ENCODE measurements at regions not wholly inside any gene's neighbourhood (a gene's known extent, or its start where the extent isn't known, plus 50 kb on each side); places are given as distances from the start of the nearest gene placed in this dataset.

GRCh38 chr12:85657836-85658630, 178.2 kb downstream of the RASSF9 start:
- H3K4me1 Mint-ChIP-seq, result no peaks in the 10 kb centered on the region
- no peaks in the 10 kb centered on the region for H3K27me3 ChIP-seq (ENCODE audit: control insufficient read depth, insufficient read depth, low read length)
- intact Hi-C loops (cut with micrococcal nuclease), result no loop called here
- no peak overlapping the region for H3K4me3 Mint-ChIP-seq
- peaks cover 0 to 4% of the 10 kb centered on the region in 2 donors for H3K9me3 Mint-ChIP-seq
- no peak overlapping the region for H3K4me3 ChIP-seq (ENCODE audit: low read length)
- H3K27me3 Mint-ChIP-seq (ENCODE audit: low read depth in 2 of 2), result no peaks in the 10 kb centered on the region
- H3K27ac Mint-ChIP-seq, result no peak overlapping the region
- H3K27ac ChIP-seq (ENCODE audit: low read length), result no peak overlapping the region
- no peak for DNase-seq
- no peaks in the 10 kb centered on the region for H3K4me1 ChIP-seq (ENCODE audit: control insufficient read depth, insufficient read depth, low read length)
- ATAC-seq, result no peak
- WGBS (ENCODE audit: insufficient coverage), result 100% methylated on average over 1 of the region's 2 CpGs
- no peaks in the 10 kb centered on the region for H3K36me3 ChIP-seq (ENCODE audit: control insufficient read depth, insufficient read depth, low read length)
- peaks cover 12% of the 10 kb centered on the region for H3K9me3 ChIP-seq (ENCODE audit: control insufficient read depth, insufficient read depth, low read length)
- H3K36me3 Mint-ChIP-seq, result no peaks in the 10 kb centered on the region
- TF ChIP-seq CTCF (IDR thresholded peaks at IDR 0.05), result no peak

- no peak overlapping the region for H3K27ac ChIP-seq (ENCODE audit: low read length)
- no peaks in the 10 kb centered on the region for H3K27me3 Mint-ChIP-seq (ENCODE audit: low read depth in 2 of 2)
- no peaks in the 10 kb centered on the region for H3K36me3 Mint-ChIP-seq
- intact Hi-C loops (cut with micrococcal nuclease), result no loop called here
- no peaks in the 10 kb centered on the region for H3K36me3 ChIP-seq (ENCODE audit: control insufficient read depth, insufficient read depth, low read length)
- DNase-seq, result no peak
- no peak overlapping the region for H3K4me3 Mint-ChIP-seq
- H3K4me1 Mint-ChIP-seq, result no peaks in the 10 kb centered on the region
- no peak for TF ChIP-seq CTCF (IDR thresholded peaks at IDR 0.05)
- H3K27me3 ChIP-seq (ENCODE audit: control insufficient read depth, insufficient read depth, low read length), result no peaks in the 10 kb centered on the region
- H3K4me3 ChIP-seq (ENCODE audit: low read length), result no peak overlapping the region
- WGBS (ENCODE audit: insufficient coverage), result 79% methylated on average over 7 of the region's 7 CpGs
- H3K9me3 ChIP-seq (ENCODE audit: control insufficient read depth, insufficient read depth, low read length), result no peaks in the 10 kb centered on the region
- ATAC-seq, result no peak
- H3K9me3 Mint-ChIP-seq, result peaks cover 0 to 6% of the 10 kb centered on the region in 2 donors
- H3K4me1 ChIP-seq (ENCODE audit: control insufficient read depth, insufficient read depth, low read length), result no peaks in the 10 kb centered on the region
- no peak overlapping the region for H3K27ac Mint-ChIP-seq
These were observed 176.3 kb downstream of the RASSF9 start for GRCh38 chr12:85659754-85660530.

GRCh38 chr12:85661461-85662206, 174.6 kb downstream of the RASSF9 start:
- no peak overlapping the region for H3K4me3 Mint-ChIP-seq
- intact Hi-C loops (cut with micrococcal nuclease), result no loop called here
- H3K9me3 Mint-ChIP-seq, result peaks cover 0 to 6% of the 10 kb centered on the region in 2 donors
- ATAC-seq (no peak), DNase-seq (no peak)
- Histone ChIP-seq H3K4me1 (ENCODE audit: control insufficient read depth, insufficient read depth, low read length) (no peaks in the 10 kb centered on the region), H3K4me3 (ENCODE audit: low read length) (no peak overlapping the region), H3K27me3 (ENCODE audit: control insufficient read depth, insufficient read depth, low read length) (no peaks in the 10 kb centered on the region), H3K9me3 (ENCODE audit: control insufficient read depth, insufficient read depth, low read length) (no peaks in the 10 kb centered on the region), H3K36me3 (ENCODE audit: control insufficient read depth, insufficient read depth, low read length) (no peaks in the 10 kb centered on the region), H3K27ac (ENCODE audit: low read length) (no peak overlapping the region)
- no peak for TF ChIP-seq CTCF (IDR thresholded peaks at IDR 0.05)
- 80% methylated on average over 4 of the region's 4 CpGs for WGBS (ENCODE audit: insufficient coverage)
- H3K27me3 Mint-ChIP-seq (ENCODE audit: low read depth in 2 of 2), result no peaks in the 10 kb centered on the region
- no peak overlapping the region for H3K27ac Mint-ChIP-seq
- no peaks in the 10 kb centered on the region for H3K36me3 Mint-ChIP-seq
- no peaks in the 10 kb centered on the region for H3K4me1 Mint-ChIP-seq
